Midbrain (tissue), 1 donor: ENCODE measurements at regions not wholly inside any gene's neighbourhood (a gene's known extent, or its start where the extent isn't known, plus 50 kb on each side); places are given as distances from the start of the nearest gene placed in this dataset.
"Not testable (repeated sequence)": the region's sequence is repeated elsewhere in the genome, so short reads cannot be mapped to it uniquely, and the experiment has no call there.

Experiments used
- DNase-seq: peaks from one replicate; lab custom pipeline; 2025; lab: John Stamatoyannopoulos, UW

DNA sequence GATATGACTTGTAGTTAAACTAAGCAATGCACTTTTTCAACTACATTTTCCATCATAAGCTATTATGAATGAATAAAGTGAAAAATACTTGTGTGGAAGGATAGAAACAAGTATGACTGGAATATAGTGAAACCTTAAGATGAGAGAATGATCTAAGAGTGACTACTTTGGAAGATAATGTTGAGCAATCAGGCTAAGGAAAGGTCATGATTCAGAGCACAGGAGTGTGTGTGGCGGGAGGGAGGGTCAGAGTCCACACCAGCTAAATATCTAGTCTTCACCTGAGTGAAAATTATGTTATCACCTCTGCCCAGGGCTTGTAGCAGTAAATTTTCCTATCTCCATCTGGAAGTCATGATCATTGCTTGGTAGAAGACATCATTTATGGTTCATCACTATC lies 833.4 kb upstream of the ATXN8OS start:
- DNase-seq, result no peak

DNA sequence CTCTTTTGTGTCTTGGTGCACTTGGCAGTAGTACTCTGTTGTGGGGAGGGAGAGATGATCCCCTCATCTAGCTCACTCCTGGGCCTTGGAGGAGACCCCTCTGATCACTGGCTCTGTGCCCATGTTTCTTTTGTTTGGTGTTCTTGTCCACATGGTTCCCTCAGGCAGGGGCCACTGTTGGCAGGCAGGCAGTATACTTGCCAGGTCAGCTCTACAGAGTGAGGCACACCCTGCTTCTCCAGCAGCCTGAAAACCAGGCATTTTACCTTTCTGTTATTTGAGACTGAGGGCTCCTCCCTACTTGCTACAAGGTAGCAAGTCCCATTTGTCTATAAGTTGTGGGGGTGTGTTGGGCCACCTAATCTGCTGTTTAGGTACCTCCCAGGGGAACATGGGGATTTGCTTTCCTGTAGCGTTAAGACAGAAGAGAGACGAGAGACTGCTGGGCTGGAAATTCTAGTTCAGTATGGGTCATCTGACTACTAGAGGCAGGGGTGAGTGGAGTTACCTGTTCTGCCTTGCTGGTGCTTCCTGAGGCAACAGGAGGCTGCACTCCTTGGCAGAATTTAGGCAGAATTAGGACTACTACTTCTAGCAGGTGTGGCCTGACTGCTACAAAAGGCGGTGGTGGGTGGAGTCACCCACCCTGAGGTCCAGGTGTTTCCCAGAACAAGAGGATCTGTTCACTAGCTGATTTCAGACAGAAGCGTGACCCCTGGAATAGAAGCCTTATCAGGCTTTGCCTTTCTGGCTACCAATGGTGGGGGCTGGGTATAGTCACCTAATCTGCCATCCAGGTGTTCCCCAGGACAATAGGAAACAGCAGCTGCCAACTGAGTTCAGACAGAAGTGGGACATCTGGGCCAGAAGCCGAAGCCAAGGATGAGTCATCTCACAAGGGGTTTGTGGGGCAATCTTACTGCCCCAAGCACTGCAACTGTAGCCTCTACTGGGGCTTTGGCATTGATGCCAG lies 843.0 kb upstream of the ATXN8OS start:
- DNase-seq, result no peak

GRCh38 chr13:69243366-69243765 lies 864.3 kb upstream of the ATXN8OS start:
- DNase-seq, result no peak

DNA sequence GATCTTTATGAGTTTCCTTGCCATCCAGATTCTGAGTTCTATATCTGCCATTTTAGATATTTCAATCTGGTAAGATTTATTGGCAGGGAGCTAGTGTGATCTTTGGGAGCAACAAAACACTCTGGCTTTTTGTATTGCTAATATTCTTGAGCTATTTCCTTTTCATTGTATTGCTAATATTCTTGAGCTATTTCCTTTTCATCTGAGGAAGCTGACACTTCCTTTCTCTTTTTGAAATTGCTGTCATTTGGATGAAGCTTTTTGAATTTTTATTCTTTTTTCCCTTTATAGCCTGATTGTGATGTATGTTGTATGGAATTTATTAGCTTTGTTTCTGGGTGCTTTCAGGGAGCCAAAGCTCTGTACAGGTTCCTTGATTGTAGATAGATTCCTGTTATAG lies 873.5 kb upstream of the ATXN8OS start:
- DNase-seq, result no peak

DNA sequence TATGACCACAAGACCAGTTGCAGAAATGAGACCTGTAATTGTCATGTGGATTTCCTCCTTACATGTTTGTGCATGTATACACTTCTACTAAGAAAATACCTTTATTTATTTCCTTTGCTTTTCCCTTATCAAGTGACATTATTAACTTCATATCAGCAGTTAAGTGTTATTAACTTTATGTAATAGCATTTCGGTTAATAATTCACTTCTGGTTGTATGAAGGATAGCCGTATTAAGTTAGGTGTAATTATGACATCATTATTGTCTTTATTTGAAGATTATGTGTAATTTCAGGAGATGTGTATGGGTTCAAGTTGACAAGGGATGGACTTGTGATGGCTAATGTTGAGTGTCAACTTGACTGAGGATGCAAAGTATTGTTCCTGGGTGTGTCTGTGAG lies 881.2 kb upstream of the ATXN8OS start:
- no peak for DNase-seq

DNA sequence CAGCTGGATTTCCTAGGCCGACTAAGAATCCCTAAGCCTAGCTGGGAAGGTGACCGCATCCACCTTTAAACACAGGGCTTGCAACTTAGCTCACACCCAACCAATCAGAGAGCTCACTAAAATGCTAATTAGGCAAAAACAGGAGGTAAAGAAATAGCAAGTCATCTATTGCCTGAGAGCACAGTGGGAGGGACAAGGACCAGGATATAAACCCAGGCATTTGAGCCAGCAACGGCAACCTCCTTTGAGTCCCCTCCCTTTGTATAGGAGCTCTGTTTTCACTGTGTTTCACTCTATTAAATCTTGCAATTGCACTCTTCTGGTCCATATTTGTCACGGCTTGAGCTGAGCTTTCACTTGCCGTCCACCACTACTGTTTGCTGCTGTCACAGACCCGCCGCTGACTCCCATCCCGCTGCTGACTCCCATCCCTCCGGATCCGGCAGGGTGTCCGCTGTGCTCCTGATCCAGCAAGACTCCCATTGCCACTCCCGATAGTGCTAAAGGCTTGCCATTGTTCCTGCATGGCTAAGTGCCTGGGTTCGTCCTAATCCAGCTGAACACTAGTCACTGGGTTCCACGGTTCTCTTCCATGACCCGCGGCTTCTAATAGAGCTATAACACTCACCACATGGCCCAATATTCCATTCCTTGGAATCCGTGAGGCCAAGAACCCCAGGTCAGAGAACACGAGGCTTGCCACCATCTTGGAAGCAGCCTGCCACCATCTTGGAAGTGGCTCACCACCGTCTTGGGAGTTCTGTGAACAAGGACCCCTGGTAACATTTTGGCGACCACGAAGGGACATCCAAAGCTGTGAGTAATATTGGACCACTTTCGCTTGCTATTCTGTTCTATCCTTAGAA lies 885.8 kb upstream of the ATXN8OS start:
- not testable (repeated sequence) for DNase-seq

DNA sequence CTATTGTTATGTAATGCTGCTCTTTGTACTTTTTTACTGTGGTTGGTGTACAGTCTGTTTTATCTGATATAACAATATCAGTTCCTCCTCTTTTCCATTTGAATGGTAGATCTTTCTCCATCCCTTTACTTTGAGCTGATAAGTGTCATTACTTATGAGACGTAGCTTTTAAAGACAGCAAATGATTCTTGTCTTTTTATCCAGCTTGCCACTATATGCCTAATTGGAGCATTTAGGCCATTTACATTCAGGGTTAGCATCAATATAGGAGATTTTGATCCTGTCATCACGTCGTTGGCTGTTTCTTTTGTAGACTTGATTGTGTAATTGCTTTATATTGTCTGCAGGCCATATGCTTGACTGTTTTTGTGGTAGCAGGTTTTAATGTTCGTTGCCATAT lies 894.2 kb upstream of the ATXN8OS start:
- DNase-seq, result no peak

DNA sequence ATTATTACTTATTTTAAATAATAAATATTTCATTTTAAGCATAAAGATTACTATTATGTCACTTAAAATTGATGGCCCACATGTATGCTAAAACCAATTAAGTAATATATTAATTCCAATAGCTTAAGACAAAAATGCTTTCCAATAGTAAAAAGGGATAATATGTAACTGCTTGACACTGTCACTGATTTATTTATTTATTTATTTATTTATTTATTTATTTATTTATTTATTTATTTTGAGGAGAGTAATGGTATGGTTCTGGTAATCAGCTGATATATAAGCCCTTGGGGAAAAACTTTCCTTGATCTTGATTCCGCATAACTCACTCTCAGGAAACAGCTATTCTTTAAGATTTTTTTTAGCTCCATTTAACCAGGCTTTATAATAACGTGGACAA lies 903.0 kb upstream of the ATXN8OS start:
- no peak for DNase-seq

GRCh38 chr13:69202996-69203395 lies 904.6 kb upstream of the ATXN8OS start:
- no peak for DNase-seq

GRCh38 chr13:69199664-69200063 lies 908.0 kb upstream of the ATXN8OS start:
- no peak for DNase-seq

- no peak for DNase-seq
These were observed 908.9 kb upstream of the ATXN8OS start for GRCh38 chr13:69198706-69199105.

GRCh38 chr13:69194130-69194529 lies 913.5 kb upstream of the ATXN8OS start:
- DNase-seq, result no peak

- no peak for DNase-seq
These were observed 927.6 kb upstream of the ATXN8OS start for GRCh38 chr13:69180034-69180433.

- no peak for DNase-seq
These were observed 929.6 kb upstream of the ATXN8OS start for GRCh38 chr13:69178000-69178399.

- DNase-seq, result no peak
These were observed 939.2 kb upstream of the ATXN8OS start for GRCh38 chr13:69168436-69168835.

DNA sequence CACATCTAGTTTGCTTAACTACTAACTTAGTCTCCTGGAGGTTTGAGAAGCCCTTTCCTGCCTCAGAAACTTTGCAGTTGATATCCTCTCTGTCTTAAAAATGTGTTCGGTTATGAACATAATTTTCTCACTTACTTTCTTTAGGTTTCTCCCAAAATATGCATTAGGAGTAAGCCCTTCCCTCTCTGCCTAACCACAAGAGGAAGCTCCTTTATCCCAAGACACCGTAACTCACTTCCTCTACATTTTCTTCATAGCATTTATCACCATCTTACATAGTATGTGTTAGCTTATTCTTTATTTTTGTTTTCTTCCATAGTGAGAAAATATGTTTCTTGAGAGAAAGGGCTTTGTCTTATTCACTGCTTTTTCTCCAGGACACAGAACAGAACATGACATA lies 952.5 kb upstream of the ATXN8OS start:
- DNase-seq, result no peak

DNA sequence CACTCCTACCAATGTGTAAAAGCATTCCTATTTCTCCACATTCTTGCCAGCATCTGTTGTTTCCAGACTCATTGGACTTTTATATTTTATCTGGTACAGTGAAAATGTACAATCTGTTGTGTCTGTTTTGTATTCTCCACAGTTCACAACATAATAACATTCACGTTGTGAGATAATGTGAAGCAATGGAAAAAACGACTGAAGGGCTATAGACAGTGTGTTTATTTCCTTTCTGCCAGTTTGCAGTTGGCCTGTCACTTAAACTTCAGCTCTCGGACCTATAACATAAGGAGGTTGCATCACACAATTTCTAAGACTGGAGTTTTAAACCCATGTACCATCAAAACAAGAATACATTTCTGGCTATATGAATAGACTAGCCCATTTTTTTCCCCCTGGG lies 965.5 kb upstream of the ATXN8OS start:
- no peak for DNase-seq

GRCh38 chr13:69124996-69125395 lies 982.6 kb upstream of the ATXN8OS start:
- no peak for DNase-seq

- no peak for DNase-seq
These were observed 997.6 kb upstream of the ATXN8OS start for GRCh38 chr13:69109891-69110525.

DNA sequence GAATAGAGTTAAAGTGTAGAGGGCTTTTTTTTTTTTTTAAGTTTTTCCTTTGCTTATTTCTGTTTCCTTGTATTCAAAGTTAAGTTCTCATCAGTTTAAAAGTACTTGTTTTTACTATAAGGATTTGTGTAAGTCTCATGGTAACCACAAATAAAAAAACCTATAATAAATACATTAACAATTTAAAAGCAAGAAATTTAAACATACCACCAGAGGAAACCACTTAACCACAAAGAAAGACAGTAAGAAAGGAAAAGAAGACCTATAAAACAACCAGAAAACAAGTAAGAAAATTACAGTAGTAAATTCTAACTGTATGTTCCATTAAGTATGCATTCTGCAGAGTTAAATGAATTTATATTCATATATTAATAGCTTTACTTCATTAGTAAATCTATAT lies 999.1 kb upstream of the ATXN8OS start:
- no peak for DNase-seq

DNA sequence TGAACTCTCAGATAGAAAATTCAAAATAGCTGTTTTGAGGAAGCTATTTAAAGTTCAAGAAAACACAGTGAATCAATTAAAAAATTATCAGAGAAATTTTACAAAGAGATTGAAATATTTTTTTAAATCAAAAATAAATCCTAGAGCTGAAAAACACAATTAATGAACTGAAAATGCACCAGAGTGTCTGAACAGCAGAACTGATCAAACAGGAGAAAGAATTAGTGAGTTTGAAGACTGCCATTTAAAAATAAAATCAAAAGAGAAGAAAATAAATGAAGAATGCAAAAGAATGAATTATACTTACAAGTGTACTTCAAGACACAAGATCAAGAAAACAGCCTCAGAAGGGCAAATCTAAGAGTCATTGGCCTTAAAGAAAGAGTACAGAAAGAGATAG lies 1000.2 kb upstream of the ATXN8OS start:
- DNase-seq, result no peak

DNA sequence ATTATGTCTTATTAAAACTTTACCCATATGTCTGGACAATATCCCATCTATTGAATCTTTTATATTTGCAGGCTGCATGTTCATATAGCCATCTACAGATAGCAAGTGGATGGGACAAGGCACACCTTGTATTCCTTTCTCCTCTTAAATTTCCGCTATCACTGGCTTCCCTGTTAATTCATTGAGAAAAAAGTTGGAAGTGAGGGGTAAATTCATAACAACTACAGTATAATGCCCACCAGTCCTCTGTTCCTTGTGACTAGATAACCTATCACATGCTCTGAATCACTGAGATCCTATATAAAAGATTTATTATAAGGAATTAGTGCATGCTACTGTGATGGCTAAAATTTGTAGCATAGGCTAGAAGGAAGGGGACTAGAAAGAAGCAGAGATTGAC lies 1005.8 kb upstream of the ATXN8OS start:
- no peak for DNase-seq
